ENCODE measurements at regions not wholly inside any gene's neighbourhood (a gene's known extent, or its start where the extent isn't known, plus 50 kb on each side); places are given as distances from the start of the nearest gene placed in this dataset.

DNA sequence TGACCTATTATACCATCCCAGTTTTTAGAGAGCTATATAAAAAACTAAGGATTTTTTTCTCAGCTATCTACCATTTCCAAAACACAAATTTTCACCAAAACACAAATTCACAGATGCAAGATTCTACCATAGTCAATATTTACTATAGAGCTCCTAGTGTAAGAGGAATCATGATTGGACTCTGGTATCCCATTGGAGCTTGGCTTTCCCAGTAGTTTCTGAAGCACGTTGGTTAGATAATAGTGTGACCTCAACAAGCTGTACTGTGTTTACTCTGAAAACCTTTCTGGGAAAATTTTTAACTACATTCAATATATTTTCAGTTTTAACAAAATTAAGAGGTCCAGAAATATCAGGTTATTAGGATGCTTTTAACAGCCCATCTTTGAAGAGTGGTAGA is 660.6 kb upstream of the SLC10A2 start:
- TF ChIP-seq, protein P1, sequence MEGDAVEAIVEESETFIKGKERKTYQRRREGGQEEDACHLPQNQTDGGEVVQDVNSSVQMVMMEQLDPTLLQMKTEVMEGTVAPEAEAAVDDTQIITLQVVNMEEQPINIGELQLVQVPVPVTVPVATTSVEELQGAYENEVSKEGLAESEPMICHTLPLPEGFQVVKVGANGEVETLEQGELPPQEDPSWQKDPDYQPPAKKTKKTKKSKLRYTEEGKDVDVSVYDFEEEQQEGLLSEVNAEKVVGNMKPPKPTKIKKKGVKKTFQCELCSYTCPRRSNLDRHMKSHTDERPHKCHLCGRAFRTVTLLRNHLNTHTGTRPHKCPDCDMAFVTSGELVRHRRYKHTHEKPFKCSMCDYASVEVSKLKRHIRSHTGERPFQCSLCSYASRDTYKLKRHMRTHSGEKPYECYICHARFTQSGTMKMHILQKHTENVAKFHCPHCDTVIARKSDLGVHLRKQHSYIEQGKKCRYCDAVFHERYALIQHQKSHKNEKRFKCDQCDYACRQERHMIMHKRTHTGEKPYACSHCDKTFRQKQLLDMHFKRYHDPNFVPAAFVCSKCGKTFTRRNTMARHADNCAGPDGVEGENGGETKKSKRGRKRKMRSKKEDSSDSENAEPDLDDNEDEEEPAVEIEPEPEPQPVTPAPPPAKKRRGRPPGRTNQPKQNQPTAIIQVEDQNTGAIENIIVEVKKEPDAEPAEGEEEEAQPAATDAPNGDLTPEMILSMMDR (conservative IDR thresholded peaks at IDR 0.05 in 1 of 2, IDR thresholded peaks at IDR 0.05 in 1 of 2; ENCODE audit: low read depth in 1 of 2, low read length in 2 of 2) = no peak
- no peak for TF ChIP-seq EZH2 (IDR thresholded peaks at IDR 0.05; ENCODE audit: low read length, missing control alignments)
